NCI-H187 treated with DMSO at 0.1 percent for 48 hours (cell line): ENCODE measurements at regions not wholly inside any gene's neighbourhood (a gene's known extent, or its start where the extent isn't known, plus 50 kb on each side); places are given as distances from the start of the nearest gene placed in this dataset.

ENCODE experiments used
- DNase-seq: peaks from one replicate; lab custom pipeline; 2025; lab: John Stamatoyannopoulos, UW

DNA sequence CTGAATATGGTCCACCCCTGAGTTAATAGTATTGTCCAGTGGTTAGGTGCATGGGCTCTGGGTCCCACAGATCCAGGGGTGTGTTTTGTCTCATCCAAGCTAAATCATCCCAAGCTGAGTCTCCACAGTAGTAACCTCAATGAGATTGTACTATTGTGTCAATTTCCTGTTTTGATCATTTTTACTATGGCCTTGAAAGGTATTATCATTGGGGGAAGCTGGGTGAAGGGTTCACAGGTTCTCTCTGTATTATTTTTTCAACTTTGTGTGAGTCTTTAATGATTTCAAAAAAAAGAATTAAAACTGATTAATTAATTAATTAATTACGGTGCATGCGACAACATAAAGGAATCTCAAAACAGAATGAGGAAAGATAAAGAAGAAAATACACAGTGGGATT lies 266.1 kb downstream of the MN1 start:
- no peak for DNase-seq

DNA sequence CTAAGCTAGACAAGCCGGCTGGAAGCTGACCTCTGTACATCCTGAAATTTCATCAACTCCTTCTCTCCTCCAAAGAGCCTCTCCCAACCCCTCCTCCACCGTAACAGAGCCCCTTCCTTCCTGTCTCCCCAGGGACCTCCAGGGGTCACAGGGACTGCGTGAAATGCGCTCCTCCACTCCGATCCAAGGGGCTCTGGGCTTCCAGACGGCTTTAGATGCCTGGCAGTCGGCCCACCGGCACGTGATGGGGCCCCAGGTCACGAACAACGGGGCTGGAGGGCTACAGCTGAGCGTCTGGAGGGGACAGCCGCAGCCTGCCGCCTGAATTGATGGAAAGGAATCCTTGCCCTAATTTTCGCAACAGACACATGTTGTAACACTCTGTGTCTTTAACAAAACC lies 264.1 kb downstream of the MN1 start:
- DNase-seq = no peak

DNA sequence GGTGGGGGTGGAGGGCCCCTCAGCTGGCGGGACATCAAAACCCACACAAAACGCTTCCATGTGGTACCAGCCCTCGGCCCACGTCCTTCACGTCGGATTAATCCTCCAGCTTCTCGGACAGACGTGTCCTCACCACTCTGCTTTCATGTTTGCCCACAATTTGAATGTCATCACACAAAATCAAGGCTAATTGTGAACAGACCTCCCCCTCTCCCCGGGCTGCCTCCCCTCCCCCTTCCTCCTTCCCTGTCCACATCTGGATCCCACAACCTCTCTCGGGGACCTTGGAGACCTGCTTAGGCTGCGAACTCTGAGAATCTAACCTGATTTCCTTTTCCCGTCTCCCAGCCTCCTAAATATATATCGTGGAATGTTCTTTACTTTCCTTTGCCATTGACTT lies 262.9 kb downstream of the MN1 start:
- no peak for DNase-seq

DNA sequence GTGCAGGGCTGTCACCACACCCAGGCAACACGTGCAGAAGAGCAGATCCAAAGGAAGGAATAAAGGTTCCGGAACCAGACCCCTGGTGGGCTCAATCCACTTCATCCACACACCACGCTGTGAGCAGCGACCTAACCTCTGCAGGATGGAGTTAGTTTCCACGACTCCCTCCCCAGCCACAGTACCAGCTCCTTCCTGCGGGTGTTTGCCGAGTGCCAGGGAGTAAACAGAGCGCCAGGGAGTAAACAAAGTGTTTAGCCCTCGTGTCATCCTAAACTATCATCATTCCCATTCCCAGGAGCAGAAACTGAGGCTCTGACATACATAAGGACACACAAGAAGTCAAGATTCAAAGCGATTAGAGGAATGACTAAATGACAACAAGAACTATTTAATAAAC lies 261.3 kb downstream of the MN1 start:
- DNase-seq = no peak

DNA sequence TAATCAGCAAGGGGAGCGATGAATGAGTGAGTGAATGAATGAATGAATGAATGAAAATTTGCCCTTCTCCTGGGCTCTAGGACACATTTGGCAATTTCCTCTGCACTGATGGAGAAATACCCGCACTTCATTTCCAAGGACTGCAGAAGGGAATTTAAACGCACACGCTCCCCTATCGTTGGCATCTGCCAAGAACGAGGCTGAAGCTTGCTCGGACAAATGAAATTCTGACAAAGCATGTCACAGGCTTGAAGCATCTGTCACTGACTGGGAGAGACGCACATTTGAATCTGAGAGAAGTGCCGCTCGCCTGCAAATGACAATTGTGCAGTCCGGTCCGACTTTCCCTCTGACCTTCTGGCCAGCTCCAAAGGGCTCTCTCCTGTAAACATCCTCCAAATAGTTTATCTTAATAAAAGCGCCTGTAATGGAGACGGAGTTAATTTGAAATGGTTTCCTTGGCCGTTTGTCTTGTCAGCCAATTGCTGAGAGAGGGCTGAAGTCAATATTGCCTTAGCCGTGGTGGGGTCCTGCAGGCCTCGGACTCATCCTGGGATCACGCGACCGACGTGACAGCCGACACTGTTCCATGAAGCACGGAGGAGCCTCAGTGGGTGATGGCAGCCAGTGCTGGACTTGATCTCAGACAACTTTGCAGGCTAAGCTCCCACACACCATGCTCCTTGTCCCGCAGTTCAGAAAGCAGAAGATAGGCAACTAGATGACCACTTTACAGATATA lies 260.7 kb downstream of the MN1 start:
- no peak for DNase-seq

DNA sequence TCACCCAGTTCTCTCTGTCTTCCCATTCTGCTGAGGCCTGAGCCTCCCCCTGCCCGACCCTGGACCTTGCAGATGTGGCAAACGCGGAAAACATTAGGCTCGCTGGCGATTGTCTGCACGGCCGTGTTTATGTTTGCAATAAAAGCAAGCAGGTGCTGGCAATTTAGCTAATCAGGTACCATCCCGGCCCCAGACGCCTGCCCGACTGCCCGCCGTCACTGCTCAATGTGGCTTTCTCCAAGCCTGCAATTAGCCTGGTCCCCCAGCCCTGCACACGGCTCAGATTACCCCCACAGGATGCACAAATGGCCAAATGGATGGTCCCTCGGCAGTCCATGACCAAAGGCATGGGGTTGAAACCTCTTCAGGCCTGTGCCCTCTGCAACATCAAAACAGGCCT lies 259.7 kb downstream of the MN1 start:
- no peak for DNase-seq

DNA sequence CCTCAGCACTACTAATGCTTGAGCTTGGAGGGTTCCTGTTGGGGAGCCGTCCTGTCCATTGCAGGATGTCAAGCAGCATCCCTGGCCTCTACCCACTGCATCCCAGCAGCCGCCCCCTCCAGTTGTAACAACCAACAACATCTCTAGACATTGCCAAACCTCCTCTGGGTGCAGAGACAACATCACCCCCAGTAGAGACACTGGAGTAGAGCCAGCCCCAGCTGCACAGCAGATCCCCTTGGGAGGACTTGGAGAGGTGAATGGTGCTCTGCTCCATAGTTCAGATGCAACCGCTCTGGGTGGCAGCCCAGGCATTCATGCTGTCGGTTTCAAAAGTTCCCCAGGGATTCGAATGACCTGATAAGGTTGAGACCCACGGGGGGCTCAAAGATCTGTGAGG lies 259.0 kb downstream of the MN1 start:
- DNase-seq = no peak

DNA sequence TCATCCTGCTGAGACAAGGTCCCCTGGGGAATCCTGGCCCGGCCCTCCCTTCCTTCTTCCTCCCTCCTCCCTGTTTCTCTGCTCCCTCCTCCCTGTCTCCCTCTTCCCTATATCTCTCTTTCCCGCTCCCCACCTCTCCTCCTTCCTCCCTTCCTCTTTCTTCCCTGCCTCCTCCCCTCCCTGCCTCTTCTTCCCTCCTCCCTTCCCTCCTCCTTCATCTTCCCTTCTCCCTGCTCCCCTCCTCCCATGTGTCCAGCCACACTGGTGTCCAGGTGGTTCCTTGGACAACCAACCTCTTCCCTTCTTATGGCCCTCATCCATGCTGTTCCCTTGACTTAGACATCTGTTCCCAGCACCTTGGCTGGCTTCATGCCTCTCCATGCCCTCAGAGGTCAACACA lies 258.1 kb downstream of the MN1 start:
- no peak for DNase-seq

DNA sequence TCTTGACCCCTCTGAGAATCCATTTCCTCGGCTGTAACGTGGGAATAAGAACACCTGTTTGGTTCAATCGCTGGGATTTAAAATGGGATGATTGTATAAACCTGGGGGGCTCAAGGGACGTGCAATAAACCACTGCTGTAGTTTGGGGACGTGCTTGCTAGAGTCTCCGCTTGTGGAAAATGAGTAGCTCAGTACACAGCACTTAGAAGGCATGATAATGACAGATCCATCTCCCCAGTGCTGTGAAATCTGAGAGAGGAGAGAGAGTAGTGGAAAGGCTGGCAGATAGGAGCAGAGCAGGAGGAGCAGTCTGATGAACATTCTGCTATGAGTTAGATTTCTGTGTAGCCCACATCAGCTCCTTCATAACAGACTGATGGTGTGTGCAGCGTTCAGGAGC lies 256.5 kb downstream of the MN1 start:
- no peak for DNase-seq

DNA sequence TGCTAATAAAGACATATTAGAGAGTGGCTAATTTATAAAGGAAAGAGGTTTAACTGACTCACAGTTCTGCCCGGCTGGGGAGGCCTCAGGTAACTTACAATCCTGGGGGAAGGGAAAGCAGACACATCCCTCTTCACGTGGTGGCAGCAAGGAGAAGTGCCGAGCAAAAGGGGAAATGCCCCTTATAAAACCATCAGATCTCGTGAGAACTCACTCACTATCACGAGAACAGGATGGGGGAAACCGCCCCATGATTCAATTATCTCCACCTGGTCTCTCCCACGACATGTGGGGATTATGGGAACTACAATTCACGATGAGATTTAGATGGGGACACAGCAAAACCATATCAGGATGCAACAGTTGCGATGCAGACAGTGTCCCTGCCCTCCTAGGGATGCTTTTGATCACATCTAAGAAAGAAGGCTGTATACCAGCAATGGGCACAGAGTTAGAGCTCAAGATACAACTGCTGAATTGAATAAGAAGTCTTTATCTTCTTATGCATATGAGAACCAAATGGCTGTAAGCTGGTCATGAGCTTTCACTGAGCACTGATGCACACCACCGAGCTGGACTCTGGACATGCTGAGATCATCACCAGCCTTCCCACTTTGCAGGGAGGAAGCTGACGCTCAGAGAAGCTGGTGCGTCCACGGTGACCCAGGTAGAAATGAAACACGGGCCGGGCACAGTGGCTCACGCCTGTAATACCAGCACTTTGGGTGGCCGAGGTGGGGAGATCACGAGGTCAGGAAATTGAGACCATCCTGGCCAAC lies 255.2 kb downstream of the MN1 start:
- DNase-seq = no peak

DNA sequence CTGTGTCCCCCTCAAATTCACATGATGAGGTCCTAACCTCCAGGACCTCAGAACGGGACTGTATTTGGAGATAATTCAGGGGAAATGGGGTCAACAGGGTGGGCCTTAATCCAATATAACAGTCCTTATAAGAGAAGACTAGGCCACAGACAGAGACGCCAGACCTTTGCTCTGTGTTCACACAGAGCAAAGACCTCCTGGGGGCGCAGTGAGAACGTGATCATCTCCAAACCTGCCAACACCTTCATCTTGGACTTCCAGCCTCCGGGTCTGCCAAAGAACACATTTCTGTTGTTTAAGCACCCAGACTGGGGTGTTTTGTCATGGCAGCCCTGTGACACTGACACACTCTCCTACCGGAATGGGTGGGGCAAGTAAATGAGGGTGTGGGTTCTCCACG lies 250.2 kb downstream of the MN1 start:
- no peak for DNase-seq

DNA sequence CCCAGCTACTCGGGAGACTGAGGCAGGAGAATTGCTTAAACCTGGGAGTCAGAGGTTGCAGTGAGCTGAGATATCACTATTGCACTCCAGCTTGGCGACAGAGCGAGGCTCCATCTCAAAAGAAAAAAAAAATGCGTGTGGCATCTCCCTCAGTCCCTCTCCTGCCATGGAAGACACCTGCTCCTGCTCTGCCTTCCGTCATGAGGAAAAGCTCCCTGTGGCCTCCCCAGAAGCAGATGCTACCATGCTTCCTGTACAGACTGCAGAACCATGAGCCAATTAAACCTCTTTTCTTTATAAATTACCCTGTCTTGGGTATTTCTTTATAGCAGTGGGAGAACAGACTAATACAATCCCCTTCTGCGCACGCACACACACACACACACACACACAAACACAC lies 249.4 kb downstream of the MN1 start:
- DNase-seq = no peak

DNA sequence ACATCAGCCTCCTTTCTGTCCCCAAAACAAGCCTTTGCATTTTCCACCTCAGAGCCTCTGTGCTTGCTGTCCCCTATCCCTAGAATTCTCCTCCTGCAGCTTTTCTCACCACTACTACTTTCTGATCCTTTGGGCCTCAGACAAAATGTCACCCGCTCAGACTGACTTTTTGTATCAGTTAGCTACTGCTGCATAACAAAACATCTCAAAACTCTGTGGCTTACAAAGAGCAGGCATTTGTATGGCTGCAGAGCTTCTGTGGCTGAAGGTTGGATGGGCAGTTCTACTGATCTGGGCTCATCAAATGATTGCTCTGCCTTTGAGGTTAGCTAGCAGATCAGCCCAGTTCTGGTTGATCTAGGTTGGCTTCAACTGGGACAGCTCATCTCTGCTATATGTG lies 248.7 kb downstream of the MN1 start:
- no peak for DNase-seq

DNA sequence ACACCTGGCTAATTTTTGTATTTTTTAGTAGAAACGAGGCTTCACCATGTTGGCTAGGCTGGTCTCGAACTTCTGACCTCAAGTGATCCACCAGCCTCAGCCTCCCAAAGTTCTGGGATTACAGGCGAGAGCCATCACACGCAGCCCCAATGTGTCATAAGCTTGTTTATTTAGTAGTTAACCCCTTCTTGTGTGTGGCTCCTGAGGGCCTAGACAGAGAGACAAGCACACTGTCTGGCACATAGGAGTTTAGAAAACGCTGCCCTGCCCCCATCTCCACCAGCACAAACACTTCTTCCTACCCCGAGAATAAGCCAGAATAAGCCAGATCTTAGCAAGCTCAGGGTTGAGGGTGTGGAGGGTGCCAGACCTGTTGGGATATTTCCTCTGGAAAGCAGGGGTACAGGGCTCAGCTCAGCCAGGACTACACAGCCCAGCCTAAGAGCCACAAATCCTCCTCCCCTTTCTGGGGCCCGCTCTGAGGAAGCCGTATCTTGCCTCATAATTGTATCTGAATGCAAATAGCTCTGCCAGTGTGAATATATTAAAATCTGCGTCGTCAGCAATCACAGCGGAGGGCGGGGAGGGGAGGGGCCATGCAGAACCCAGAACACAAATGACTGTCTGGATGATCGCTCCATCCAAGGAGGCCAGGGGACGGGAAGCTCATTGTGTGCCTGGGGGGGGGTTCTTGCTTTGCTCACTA lies 247.3 kb downstream of the MN1 start:
- DNase-seq = no peak

DNA sequence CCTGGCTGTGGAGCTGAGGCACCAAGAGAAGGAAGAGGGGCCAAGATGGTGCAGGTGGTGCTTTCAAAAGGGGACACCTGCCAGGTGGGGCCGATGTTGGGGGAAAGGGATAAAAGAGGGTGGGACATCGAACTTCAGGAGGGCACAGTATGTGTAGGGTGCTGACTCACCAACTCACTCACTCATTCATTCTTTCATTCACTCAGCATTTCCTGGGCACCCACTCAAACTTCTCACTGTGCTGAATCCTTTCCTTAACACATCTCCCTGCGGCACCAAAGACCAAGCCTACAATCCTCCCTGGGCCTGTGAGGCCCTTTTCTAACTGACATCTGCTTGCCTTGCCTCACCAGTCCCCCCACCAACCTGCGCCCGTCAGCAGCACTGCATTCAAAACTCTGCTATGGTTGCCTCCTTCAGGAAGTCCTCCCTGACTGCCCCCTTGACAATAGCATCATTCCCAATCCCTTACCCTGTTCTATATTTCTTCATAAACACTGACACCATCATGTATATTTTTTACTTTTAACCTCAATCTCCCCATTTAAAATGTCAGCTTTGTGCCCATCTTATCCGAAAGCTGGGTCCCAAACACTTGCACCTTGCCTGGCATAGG lies 246.6 kb downstream of the MN1 start:
- no peak for DNase-seq

DNA sequence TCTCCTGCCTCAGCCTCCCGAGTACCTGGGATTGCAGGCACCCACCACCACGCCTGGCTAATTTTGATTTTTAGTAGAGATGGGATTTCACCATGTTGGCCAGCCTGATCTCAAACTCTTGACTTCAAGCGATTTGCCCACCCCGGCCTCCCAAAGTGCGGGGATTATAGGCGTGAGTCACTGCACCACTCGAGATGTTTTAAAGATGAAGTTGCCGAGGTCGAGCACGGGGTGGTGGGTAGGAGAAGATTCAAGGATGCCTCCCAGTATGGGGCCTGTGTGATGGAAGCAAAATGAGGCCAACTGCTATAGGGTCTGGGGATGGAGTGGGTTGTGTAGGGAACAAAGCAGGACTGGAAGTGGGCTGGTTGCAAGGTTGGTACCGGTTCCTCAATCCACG lies 245.2 kb downstream of the MN1 start:
- DNase-seq = no peak

DNA sequence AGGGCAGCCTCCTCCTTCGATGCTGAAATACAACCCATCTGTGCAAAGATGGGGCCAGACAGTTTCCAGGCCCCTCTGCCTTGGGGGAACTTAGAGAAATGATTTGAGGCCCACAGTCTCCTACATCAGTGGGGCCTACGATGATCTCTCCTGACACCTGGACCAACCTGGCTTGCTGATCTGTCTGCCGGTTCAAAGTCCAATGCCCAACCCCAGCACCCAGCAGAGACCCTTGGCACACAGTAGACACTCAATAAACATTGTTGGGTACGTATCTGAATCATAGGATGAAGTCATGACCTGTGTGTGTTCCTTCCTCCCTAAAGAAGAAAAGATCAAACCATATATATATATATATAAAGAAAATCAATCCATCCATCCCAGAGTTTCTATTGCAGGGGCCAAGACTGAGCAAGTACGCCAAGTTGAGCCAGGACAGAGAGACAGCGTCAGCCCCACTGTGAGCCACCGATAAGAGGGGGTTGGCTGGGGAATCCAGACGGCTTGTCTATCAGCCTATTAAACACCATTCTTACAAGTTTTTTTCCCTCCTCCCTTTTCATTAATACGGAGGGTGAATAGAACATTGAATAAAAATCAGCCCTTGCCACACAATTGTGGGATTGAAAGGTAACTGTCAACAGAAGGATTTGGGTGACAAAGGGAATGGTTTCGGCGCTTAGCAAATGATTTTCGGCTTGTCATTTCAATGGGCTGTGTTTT lies 244.1 kb downstream of the MN1 start:
- DNase-seq = no peak

DNA sequence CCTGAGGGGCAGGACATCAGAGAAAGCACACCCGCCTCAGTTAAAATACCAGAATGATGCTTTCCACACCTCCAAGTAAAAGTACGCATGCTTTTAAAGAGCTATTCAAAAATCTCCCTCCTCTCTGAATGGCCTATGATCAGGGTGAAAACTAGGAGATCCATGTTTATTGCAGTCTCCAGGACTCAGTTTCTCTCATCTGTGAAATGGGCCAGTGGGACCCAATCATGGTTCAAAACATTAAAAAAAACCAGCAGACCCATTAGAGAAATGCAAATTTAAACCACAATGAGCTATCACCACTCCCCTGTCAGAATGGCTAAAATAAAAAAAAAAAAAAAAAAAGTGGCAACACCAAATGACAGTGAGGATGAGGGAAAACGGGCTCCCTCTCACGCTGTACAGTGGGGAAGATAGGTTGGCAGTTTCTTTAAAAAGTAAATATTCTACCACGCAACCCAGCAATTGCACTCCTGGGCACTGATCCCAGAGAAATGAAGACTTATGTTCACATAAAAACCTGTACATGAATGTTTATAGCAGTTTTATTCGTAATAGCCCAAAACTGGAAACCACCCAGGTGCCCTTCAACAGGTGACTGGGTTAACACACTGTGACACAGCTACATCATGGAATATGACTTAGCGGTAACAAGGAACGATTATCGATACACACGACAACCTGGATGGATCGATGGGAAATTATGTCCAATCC lies 242.7 kb downstream of the MN1 start:
- no peak for DNase-seq

DNA sequence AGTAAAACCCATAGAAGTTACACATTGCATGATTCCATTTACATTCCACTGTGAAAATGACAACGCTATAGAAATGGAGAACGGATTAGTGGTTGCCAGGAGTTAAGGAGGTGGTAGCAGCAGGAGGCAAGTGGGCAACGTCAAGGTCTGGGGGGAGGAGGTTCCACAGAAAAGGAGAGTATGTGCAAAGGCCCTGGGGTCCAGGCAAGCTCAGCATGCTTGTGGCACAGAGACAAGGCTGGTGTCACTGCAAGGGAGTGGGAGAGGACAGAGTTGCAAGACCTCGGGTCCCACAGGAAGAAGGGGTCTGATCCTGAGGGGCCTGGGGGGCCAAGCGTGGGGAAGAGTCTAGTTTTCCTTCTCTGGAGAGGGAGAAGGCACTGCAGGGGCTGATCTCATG lies 240.8 kb downstream of the MN1 start:
- no peak for DNase-seq

DNA sequence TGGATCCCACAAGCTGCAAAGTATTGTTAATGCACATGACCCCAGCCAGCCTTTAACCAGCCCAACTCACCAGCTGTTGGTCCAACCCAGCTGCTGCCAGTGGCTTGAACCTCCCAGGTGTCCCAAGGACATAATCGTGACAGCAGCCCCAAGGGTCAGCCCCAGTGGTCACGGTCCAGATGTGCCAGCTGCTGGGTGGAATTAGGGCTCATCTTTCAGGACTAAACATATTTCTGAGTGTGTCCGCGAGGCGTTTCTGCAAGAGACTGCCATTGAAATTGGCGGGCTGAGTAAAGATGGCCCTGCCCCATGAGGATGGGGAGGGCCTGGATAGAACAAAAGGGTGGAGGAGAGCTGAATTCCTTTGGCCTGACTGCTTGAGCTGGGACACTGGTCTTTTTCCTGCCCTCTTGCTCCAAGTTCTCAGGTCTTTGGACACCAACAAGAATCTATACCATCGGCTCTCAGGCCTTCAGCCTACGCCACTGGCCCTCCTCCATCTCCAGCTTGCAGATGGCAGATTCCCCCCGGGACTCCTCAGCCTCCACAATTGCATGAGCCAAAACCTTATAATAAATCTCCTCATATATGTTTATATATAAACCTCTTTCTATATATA lies 240.2 kb downstream of the MN1 start:
- DNase-seq = no peak

DNA sequence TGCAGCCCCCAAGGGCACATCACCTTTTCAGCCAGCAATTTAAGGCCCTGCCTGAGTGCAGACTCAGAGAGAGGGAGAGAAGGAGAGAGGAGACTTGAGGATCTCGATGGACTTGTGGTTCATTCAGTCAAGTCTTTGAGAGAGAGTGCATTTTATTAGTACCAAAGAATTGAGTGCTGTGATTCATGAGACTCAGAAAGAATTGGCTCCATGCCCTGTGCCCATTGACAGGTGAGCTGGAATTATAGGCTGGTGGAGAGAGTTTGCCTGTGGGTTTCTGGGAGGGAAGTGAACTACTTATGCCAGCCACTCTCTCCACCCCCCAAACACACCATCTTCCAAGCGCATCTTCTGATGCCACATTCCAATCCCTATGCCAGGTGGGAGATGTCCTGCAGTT lies 236.8 kb downstream of the MN1 start:
- DNase-seq = no peak
